ENCODE measurements at regions not wholly inside any gene's neighbourhood (a gene's known extent, or its start where the extent isn't known, plus 50 kb on each side); places are given as distances from the start of the nearest gene placed in this dataset.

GRCh38 chr10:3704565-3705325 is 80.3 kb downstream of the KLF6 start:
- TF ChIP-seq CTCF (IDR thresholded peaks at IDR 0.05; ENCODE audit: low read depth, low read length) (no peak), POLR2A (IDR thresholded peaks at IDR 0.05; ENCODE audit: extremely low read depth, insufficient read length) (no peak), MAX (IDR thresholded peaks at IDR 0.05; ENCODE audit: low read depth, low read length) (no peak), MYC (IDR thresholded peaks at IDR 0.05; ENCODE audit: low read depth, low read length) (no peak)
